ENCODE measurements at regions not wholly inside any gene's neighbourhood (a gene's known extent, or its start where the extent isn't known, plus 50 kb on each side); places are given as distances from the start of the nearest gene placed in this dataset.

GRCh38 chr2:120461092-120461491 is 115.2 kb downstream of the INHBB start:
- Histone ChIP-seq H3K4ac (ENCODE audit: low read depth in 1 of 2, low read length in 2 of 2) (no peak overlapping the region), H2BK5ac (ENCODE audit: low read depth, low read length, poor library complexity, severe bottlenecking) (no peak overlapping the region), H2AK5ac (ENCODE audit: low read length, severe bottlenecking) (no peak overlapping the region), H2BK15ac (ENCODE audit: low read depth, poor library complexity, severe bottlenecking) (no peak overlapping the region), H3K14ac (ENCODE audit: low read length in 2 of 2) (no peak overlapping the region), H3K23ac (ENCODE audit: low read length in 2 of 2) (no peak overlapping the region), H3K27ac (ENCODE audit: low read length, poor library complexity, severe bottlenecking) (no peak overlapping the region), H3K4me3 (ENCODE audit: insufficient read depth in 1 of 2, low read depth in 1 of 2, low read length in 2 of 2) (no peak overlapping the region), H4K91ac (ENCODE audit: low read length) (no peak overlapping the region), H2BK120ac (ENCODE audit: low read depth, low read length) (no peak overlapping the region), H3K4me1 (ENCODE audit: control insufficient read depth, insufficient read depth, low read depth, low read length) (peaks cover 7% of the 10 kb centered on the region), H3K9me3 (ENCODE audit: control insufficient read depth, low read length) (peaks cover 17% of the 10 kb centered on the region), H4K8ac (ENCODE audit: low read length) (no peak overlapping the region), H3K36me3 (ENCODE audit: control insufficient read depth in 1 of 2, insufficient read depth in 2 of 2, low read depth in 1 of 2, low read length in 2 of 2) (no peaks in the 10 kb centered on the region), H2AFZ (ENCODE audit: low read depth, low read length) (no peak overlapping the region), H3K27me3 (ENCODE audit: control insufficient read depth in 1 of 2, insufficient read depth in 1 of 2, low read length in 2 of 2) (peaks cover 7 to 24% of the 10 kb centered on the region in 2 experiments), H3K9ac (ENCODE audit: low read length) (no peak overlapping the region), H3K79me1 (replicated peaks; ENCODE audit: low read length, poor library complexity, severe bottlenecking) (no peaks in the 10 kb centered on the region), H3K4me2 (ENCODE audit: low read length, poor library complexity, severe bottlenecking) (no peak overlapping the region), H2BK12ac (ENCODE audit: low read length in 2 of 2) (no peak overlapping the region), H3K18ac (ENCODE audit: low read depth in 1 of 2, low read length in 2 of 2) (no peak overlapping the region)
- 92% methylated on average over 5 of the region's 5 CpGs for WGBS
- DNase-seq = no peak

- Histone ChIP-seq H3K4me2 (ENCODE audit: low read length, poor library complexity, severe bottlenecking) (no peak overlapping the region), H3K14ac (ENCODE audit: low read length in 2 of 2) (no peak overlapping the region), H2BK12ac (ENCODE audit: low read length in 2 of 2) (no peak overlapping the region), H2AK5ac (ENCODE audit: low read length, severe bottlenecking) (no peak overlapping the region), H2BK15ac (ENCODE audit: low read depth, poor library complexity, severe bottlenecking) (no peak overlapping the region), H3K79me1 (replicated peaks; ENCODE audit: low read length, poor library complexity, severe bottlenecking) (no peaks in the 10 kb centered on the region), H3K27me3 (ENCODE audit: control insufficient read depth in 1 of 2, insufficient read depth in 1 of 2, low read length in 2 of 2) (peaks cover 7 to 27% of the 10 kb centered on the region in 2 experiments), H3K36me3 (ENCODE audit: control insufficient read depth in 1 of 2, insufficient read depth in 2 of 2, low read depth in 1 of 2, low read length in 2 of 2) (no peaks in the 10 kb centered on the region), H2BK5ac (ENCODE audit: low read depth, low read length, poor library complexity, severe bottlenecking) (no peak overlapping the region), H2BK120ac (ENCODE audit: low read depth, low read length) (no peak overlapping the region), H3K4me3 (ENCODE audit: insufficient read depth in 1 of 2, low read depth in 1 of 2, low read length in 2 of 2) (no peak overlapping the region), H4K91ac (ENCODE audit: low read length) (no peak overlapping the region), H3K4ac (ENCODE audit: low read depth in 1 of 2, low read length in 2 of 2) (no peak overlapping the region), H4K8ac (ENCODE audit: low read length) (no peak overlapping the region), H3K23ac (ENCODE audit: low read length in 2 of 2) (no peak overlapping the region), H3K4me1 (ENCODE audit: control insufficient read depth, insufficient read depth, low read depth, low read length) (peaks cover 7% of the 10 kb centered on the region), H3K18ac (ENCODE audit: low read depth in 1 of 2, low read length in 2 of 2) (no peak overlapping the region), H3K9me3 (ENCODE audit: control insufficient read depth, low read length) (peaks cover 17% of the 10 kb centered on the region), H3K27ac (ENCODE audit: low read length, poor library complexity, severe bottlenecking) (no peak overlapping the region), H3K9ac (ENCODE audit: low read length) (no peak overlapping the region), H2AFZ (ENCODE audit: low read depth, low read length) (no peak overlapping the region)
- WGBS = 84% methylated on average over 13 of the region's 14 CpGs
- DNase-seq = no peak
Measured at GRCh38 chr2:120461546-120462537, 115.9 kb downstream of the INHBB start.

- Histone ChIP-seq H4K8ac (ENCODE audit: low read length) (no peak overlapping the region), H3K9me3 (ENCODE audit: control insufficient read depth, low read length) (peaks cover 7% of the 10 kb centered on the region), H3K27me3 (ENCODE audit: control insufficient read depth in 1 of 2, insufficient read depth in 1 of 2, low read length in 2 of 2) (peaks cover 7 to 27% of the 10 kb centered on the region in 2 experiments), H3K4me2 (ENCODE audit: low read length, poor library complexity, severe bottlenecking) (no peak overlapping the region), H2BK15ac (ENCODE audit: low read depth, poor library complexity, severe bottlenecking) (no peak overlapping the region), H3K4me1 (ENCODE audit: control insufficient read depth, insufficient read depth, low read depth, low read length) (peaks cover 7% of the 10 kb centered on the region), H3K23ac (ENCODE audit: low read length in 2 of 2) (no peak overlapping the region), H3K14ac (ENCODE audit: low read length in 2 of 2) (peak overlapping the region in 1 of 2 experiments; percentile 64), H2BK5ac (ENCODE audit: low read depth, low read length, poor library complexity, severe bottlenecking) (no peak overlapping the region), H3K18ac (ENCODE audit: low read depth in 1 of 2, low read length in 2 of 2) (no peak overlapping the region), H4K91ac (ENCODE audit: low read length) (no peak overlapping the region), H3K4me3 (ENCODE audit: insufficient read depth in 1 of 2, low read depth in 1 of 2, low read length in 2 of 2) (no peak overlapping the region), H3K36me3 (ENCODE audit: control insufficient read depth in 1 of 2, insufficient read depth in 2 of 2, low read depth in 1 of 2, low read length in 2 of 2) (no peaks in the 10 kb centered on the region), H3K27ac (ENCODE audit: low read length, poor library complexity, severe bottlenecking) (no peak overlapping the region), H3K79me1 (replicated peaks; ENCODE audit: low read length, poor library complexity, severe bottlenecking) (no peaks in the 10 kb centered on the region), H3K4ac (ENCODE audit: low read depth in 1 of 2, low read length in 2 of 2) (no peak overlapping the region), H3K9ac (ENCODE audit: low read length) (no peak overlapping the region), H2AK5ac (ENCODE audit: low read length, severe bottlenecking) (no peak overlapping the region), H2BK120ac (ENCODE audit: low read depth, low read length) (no peak overlapping the region), H2BK12ac (ENCODE audit: low read length in 2 of 2) (no peak overlapping the region), H2AFZ (ENCODE audit: low read depth, low read length) (no peak overlapping the region)
- no peak for DNase-seq
- 57% methylated on average over 12 of the region's 12 CpGs for WGBS
Measured at GRCh38 chr2:120463527-120463926, 117.6 kb downstream of the INHBB start.

GRCh38 chr2:120463996-120464395 is 118.1 kb downstream of the INHBB start:
- no peak overlapping the region for H4K91ac ChIP-seq (ENCODE audit: low read length)
- peaks cover 2% of the 10 kb centered on the region for H3K9me3 ChIP-seq (ENCODE audit: control insufficient read depth, low read length)
- peak overlapping the region in 1 of 2 experiments; percentile 55 for H3K18ac ChIP-seq (ENCODE audit: low read depth in 1 of 2, low read length in 2 of 2)
- no peak overlapping the region for H3K14ac ChIP-seq (ENCODE audit: low read length in 2 of 2)
- no peak overlapping the region for H4K8ac ChIP-seq (ENCODE audit: low read length)
- no peak overlapping the region for H3K4ac ChIP-seq (ENCODE audit: low read depth in 1 of 2, low read length in 2 of 2)
- no peak overlapping the region for H3K4me2 ChIP-seq (ENCODE audit: low read length, poor library complexity, severe bottlenecking)
- no peaks in the 10 kb centered on the region for H3K36me3 ChIP-seq (ENCODE audit: control insufficient read depth in 1 of 2, insufficient read depth in 2 of 2, low read depth in 1 of 2, low read length in 2 of 2)
- H3K23ac ChIP-seq (ENCODE audit: low read length in 2 of 2) = no peak overlapping the region
- no peak overlapping the region for H2AK5ac ChIP-seq (ENCODE audit: low read length, severe bottlenecking)
- WGBS = 33% methylated on average over 1 of the region's 1 CpG
- peaks cover 7 to 27% of the 10 kb centered on the region in 2 experiments for H3K27me3 ChIP-seq (ENCODE audit: control insufficient read depth in 1 of 2, insufficient read depth in 1 of 2, low read length in 2 of 2)
- no peak overlapping the region for H2BK15ac ChIP-seq (ENCODE audit: low read depth, poor library complexity, severe bottlenecking)
- DNase-seq = no peak
- H3K79me1 ChIP-seq (replicated peaks; ENCODE audit: low read length, poor library complexity, severe bottlenecking) = no peaks in the 10 kb centered on the region
- H3K9ac ChIP-seq (ENCODE audit: low read length) = no peak overlapping the region
- H2AFZ ChIP-seq (ENCODE audit: low read depth, low read length) = no peak overlapping the region
- no peak overlapping the region for H2BK120ac ChIP-seq (ENCODE audit: low read depth, low read length)
- no peak overlapping the region for H2BK5ac ChIP-seq (ENCODE audit: low read depth, low read length, poor library complexity, severe bottlenecking)
- no peak overlapping the region for H3K27ac ChIP-seq (ENCODE audit: low read length, poor library complexity, severe bottlenecking)
- H2BK12ac ChIP-seq (ENCODE audit: low read length in 2 of 2) = no peak overlapping the region
- H3K4me3 ChIP-seq (ENCODE audit: insufficient read depth in 1 of 2, low read depth in 1 of 2, low read length in 2 of 2) = no peak overlapping the region
- peaks cover 7% of the 10 kb centered on the region for H3K4me1 ChIP-seq (ENCODE audit: control insufficient read depth, insufficient read depth, low read depth, low read length)

Measured in mesenchymal stem cell (in vitro differentiated cells and primary cell).